ENCODE measurements at regions not wholly inside any gene's neighbourhood (a gene's known extent, or its start where the extent isn't known, plus 50 kb on each side); places are given as distances from the start of the nearest gene placed in this dataset.

GRCh38 chr16:55041540-55042234 is 111.0 kb downstream of the IRX5 start:
- Histone ChIP-seq H3K27me3 (ENCODE audit: control insufficient read depth, insufficient read depth, low read length) (no peaks in the 10 kb centered on the region), H3K27ac (ENCODE audit: low read length) (no peak overlapping the region), H3K36me3 (ENCODE audit: control insufficient read depth, insufficient read depth, low read length) (no peaks in the 10 kb centered on the region), H3K9me3 (ENCODE audit: control insufficient read depth, insufficient read depth, low read length) (no peaks in the 10 kb centered on the region), H3K4me3 (ENCODE audit: low read length) (no peak overlapping the region), H3K4me1 (ENCODE audit: control insufficient read depth, insufficient read depth, low read length) (no peaks in the 10 kb centered on the region)
- 83% methylated on average over 3 of the region's 3 CpGs for WGBS (ENCODE audit: insufficient coverage)
- Mint-ChIP-seq H3K4me3 (no peak overlapping the region), H3K4me1 (no peaks in the 10 kb centered on the region), H3K27me3 (ENCODE audit: low read depth in 2 of 2) (no peaks in the 10 kb centered on the region), H3K36me3 (no peaks in the 10 kb centered on the region), H3K9me3 (no peaks in the 10 kb centered on the region), H3K27ac (no peak overlapping the region)
- intact Hi-C loops (cut with micrococcal nuclease), result no loop called here
- no peak for ATAC-seq
- no peak for TF ChIP-seq CTCF (IDR thresholded peaks at IDR 0.05)
- no peak for DNase-seq

- intact Hi-C loops (cut with micrococcal nuclease), result no loop called here
- DNase-seq, result no peak
- Mint-ChIP-seq H3K27ac (no peak overlapping the region), H3K4me3 (no peak overlapping the region), H3K27me3 (ENCODE audit: low read depth in 2 of 2) (no peaks in the 10 kb centered on the region), H3K9me3 (no peaks in the 10 kb centered on the region), H3K36me3 (no peaks in the 10 kb centered on the region), H3K4me1 (no peaks in the 10 kb centered on the region)
- no peak for TF ChIP-seq CTCF (IDR thresholded peaks at IDR 0.05)
- H3K36me3 ChIP-seq (ENCODE audit: control insufficient read depth, insufficient read depth, low read length), result no peaks in the 10 kb centered on the region
- no peaks in the 10 kb centered on the region for H3K4me1 ChIP-seq (ENCODE audit: control insufficient read depth, insufficient read depth, low read length)
- H3K4me3 ChIP-seq (ENCODE audit: low read length), result no peak overlapping the region
- 89% methylated on average over 13 of the region's 13 CpGs for WGBS (ENCODE audit: insufficient coverage)
- no peaks in the 10 kb centered on the region for H3K9me3 ChIP-seq (ENCODE audit: control insufficient read depth, insufficient read depth, low read length)
- H3K27me3 ChIP-seq (ENCODE audit: control insufficient read depth, insufficient read depth, low read length), result no peaks in the 10 kb centered on the region
- H3K27ac ChIP-seq (ENCODE audit: low read length), result no peak overlapping the region
- ATAC-seq, result no peak
These were observed 112.1 kb downstream of the IRX5 start for GRCh38 chr16:55042556-55043432.

GRCh38 chr16:55043499-55043898 is 112.8 kb downstream of the IRX5 start:
- H3K9me3 ChIP-seq (ENCODE audit: control insufficient read depth, insufficient read depth, low read length), result no peaks in the 10 kb centered on the region
- ATAC-seq (no peak), DNase-seq (no peak)
- H3K27me3 ChIP-seq (ENCODE audit: control insufficient read depth, insufficient read depth, low read length), result no peaks in the 10 kb centered on the region
- H3K27ac ChIP-seq (ENCODE audit: low read length), result no peak overlapping the region
- Mint-ChIP-seq H3K4me1 (no peaks in the 10 kb centered on the region), H3K27me3 (ENCODE audit: low read depth in 2 of 2) (no peaks in the 10 kb centered on the region), H3K9me3 (no peaks in the 10 kb centered on the region), H3K27ac (no peak overlapping the region), H3K4me3 (no peak overlapping the region), H3K36me3 (no peaks in the 10 kb centered on the region)
- intact Hi-C loops (cut with micrococcal nuclease), result no loop called here
- no peaks in the 10 kb centered on the region for H3K4me1 ChIP-seq (ENCODE audit: control insufficient read depth, insufficient read depth, low read length)
- no peak overlapping the region for H3K4me3 ChIP-seq (ENCODE audit: low read length)
- H3K36me3 ChIP-seq (ENCODE audit: control insufficient read depth, insufficient read depth, low read length), result no peaks in the 10 kb centered on the region
- no peak for TF ChIP-seq CTCF (IDR thresholded peaks at IDR 0.05)
- 38% methylated on average over 2 of the region's 3 CpGs for WGBS (ENCODE audit: insufficient coverage)
